IPS-NIHi11 (cell line): ENCODE measurements at regions not wholly inside any gene's neighbourhood (a gene's known extent, or its start where the extent isn't known, plus 50 kb on each side); places are given as distances from the start of the nearest gene placed in this dataset.
"Not testable (repeated sequence)": the region's sequence is repeated elsewhere in the genome, so short reads cannot be mapped to it uniquely, and the experiment has no call there.

Experiments used
- DNase-seq: peaks from one replicate; pipeline ENCODE4 v3.0.0; 2012; ENCODE audit warnings: mixed read lengths, low spot score

DNA sequence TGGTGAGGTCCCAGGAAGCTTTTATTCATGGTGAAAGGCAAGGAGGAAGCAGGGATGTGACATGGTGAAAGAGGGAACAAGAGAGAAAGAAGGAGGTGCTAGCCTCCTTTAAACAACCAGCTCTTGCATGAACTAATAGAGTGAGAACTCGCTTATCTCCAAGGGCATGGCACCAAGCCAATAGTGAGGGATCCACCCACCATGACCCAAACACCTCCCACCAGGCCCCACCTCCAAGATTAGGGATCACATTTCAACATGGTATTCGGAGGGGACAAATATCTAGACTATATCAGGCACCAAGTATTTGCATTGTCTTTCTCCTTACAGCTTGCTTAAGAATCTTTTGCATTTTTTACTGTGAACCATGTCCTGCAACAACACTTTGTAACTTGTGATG is 91.9 kb upstream of the DHRS4 start:
- DNase-seq: no peak

DNA sequence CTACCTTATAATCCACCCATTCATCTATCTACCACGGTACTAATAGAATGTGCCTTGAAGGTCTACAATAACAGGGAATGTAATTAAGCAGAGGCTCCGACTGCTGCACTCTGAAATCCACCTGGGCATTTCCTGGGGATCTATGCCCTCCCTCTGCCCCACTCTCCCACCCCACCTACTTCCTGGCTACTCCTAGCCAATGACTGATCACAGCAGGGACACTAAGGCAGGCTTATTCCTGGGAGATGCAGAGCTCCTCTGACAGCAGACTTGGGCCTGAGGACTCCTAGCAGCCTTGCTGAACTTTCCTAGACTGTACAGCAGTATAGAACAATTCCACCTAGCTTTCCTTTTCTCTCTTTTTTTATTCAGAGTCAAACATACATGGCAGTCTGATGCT is 91.1 kb upstream of the DHRS4 start:
- no peak for DNase-seq

- no peak for DNase-seq
These were observed 89.7 kb upstream of the DHRS4 start for GRCh38 chr14:23863836-23864235.

DNA sequence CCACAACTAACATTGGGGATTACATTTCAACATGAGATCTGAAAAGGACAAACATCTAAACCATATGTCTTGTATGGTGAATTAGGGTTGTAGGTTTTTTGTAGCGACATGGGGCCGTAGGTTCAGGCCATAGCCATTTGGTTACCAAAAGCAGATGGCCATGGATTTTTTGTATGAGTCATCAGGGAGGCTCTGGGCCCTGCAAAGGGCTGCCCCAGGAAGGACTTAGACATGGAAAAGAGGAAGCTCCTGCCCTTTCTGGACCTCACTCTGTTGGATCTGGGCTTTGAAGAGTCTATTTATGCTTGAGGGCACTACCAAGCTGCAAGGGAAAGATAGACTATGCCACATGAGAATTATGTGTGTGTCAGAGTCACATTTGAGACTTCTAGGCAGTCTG is 89.3 kb upstream of the DHRS4 start:
- DNase-seq: no peak

- no peak for DNase-seq
These were observed 88.7 kb upstream of the DHRS4 start for GRCh38 chr14:23864861-23865260.

- no peak for DNase-seq
These were observed 88.1 kb upstream of the DHRS4 start for GRCh38 chr14:23865502-23865901.

DNA sequence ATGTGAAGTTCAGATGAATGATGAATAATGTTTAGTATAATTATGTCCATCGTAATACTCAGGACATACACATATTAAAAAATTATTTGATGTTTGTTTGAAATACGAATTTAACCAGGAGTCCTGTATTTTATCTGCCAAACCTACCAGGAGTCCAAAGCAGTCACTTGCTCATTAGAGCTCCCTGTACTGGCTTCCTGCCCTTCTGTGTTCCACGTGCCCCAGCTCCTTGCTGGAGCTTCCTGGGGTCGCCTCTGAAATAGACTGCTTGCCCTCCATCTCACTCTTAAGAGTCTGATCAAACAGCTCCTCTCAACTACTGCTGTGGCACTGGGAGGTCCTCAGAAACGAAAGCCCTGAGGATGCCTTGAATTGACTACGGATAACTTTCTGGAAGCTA is 87.3 kb upstream of the DHRS4 start:
- DNase-seq: no peak

DNA sequence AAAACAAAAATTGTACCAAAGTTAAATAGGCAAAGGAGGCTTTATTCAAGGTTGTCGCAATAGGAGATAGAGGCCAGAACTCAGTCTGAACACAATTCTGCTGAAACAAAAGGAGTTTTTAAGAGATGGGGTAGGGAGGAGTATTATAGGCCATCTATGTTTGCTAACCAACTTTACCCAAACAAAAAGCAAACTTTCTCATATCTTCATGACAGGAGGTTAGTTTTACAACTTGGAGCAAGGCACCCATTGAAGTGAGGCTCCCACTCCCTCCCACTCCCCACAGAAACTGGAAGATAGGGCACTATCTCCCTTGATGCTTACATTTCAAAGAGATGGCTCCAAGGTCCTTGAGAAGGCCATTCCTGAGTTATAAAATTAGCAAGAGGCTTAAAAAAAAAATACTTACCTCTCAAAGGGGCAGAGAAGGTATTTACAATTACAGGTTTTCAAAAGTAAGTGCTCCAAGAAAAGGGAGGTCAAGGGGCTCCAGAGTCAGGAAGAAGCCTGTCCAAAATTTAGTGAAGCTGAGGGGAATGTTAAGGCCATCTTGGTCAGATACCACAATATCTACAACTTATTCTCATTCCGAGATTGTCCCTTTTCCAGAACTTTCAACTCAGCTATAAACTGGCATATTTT is 84.4 kb upstream of the DHRS4 start:
- DNase-seq: no peak

GRCh38 chr14:23876160-23876750 is 77.3 kb upstream of the DHRS4 start:
- no peak for DNase-seq

- DNase-seq: no peak
These were observed 76.5 kb upstream of the DHRS4 start for GRCh38 chr14:23877111-23877510.

- no peak for DNase-seq
These were observed 75.9 kb upstream of the DHRS4 start for GRCh38 chr14:23877538-23878180.

DNA sequence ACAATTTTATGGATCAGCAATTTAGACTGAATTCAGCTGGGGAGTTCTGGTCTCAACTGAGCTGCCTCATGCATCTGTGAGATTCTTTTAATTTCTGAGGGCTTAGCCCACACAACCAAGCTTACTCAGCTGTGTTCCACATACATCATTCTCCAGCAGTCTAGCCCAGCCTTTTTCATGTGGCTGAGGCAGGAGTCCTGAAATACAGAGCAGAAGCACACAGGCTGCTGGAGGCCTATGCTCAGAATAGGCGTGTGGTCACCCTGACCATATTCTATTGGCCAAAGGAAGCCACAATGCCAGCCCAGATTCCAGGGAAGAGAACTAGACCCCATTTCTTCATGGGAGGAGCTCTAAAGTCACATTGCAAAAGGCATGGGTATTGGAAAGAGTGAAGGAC is 72.3 kb upstream of the DHRS4 start:
- no peak for DNase-seq

- no peak for DNase-seq
These were observed 69.7 kb upstream of the DHRS4 start for GRCh38 chr14:23883684-23884540.

- no peak for DNase-seq
These were observed 69.0 kb upstream of the DHRS4 start for GRCh38 chr14:23884541-23884904.

GRCh38 chr14:23887536-23887935 is 66.0 kb upstream of the DHRS4 start:
- DNase-seq: no peak

- not testable (repeated sequence) for DNase-seq
These were observed 61.9 kb upstream of the DHRS4 start for GRCh38 chr14:23891717-23892116.

- DNase-seq: not testable (repeated sequence)
These were observed 61.3 kb upstream of the DHRS4 start for GRCh38 chr14:23892289-23892688.

DNA sequence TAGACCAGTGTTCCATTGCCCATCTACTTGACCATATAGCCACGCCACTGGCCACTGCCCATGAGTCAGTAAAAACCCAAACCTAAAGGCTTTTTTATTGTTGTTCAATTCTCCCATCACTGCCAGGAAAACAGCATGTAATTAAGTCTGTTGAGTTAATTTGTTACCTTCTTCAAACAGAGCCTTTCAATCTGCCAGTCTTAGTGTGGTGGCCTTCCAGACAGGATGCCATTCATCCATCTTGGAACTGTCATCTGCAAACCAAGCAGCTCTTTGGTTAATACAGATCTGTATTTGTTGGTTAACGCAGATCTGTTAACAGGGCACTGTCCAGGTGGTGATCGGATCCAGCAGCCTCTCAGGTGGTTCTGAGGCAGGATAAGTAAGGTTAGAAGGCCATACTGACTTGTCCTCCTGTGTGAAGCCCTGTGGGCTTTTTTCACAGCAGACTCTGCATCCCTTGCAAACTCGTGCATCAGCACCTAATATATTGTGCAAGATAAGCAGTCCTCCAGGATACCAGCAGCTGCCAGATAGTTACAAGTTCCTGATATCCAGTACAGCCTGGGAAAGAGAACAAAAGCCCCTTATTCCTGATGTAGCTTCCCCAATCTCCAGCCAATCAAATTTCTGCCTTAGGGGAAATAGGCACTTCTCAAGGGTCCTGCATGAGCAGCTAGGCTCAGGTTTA is 59.1 kb upstream of the DHRS4 start:
- no peak for DNase-seq

DNA sequence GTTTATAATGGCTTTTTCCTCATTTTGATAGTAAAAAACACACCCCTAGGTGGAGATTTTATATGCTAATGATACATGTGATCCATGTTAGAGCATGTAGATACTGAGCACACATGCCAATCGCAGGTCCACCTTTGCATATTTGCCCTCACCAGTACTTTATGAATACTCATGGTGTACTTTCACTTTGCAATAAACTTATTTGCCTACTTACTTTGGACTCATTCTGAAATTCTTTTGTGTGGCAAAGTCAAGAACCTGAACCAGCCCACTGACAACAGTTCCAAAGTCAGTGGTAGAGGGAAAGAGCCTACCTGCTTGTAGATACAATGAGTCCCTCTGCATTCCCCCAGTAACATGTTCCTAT is 58.5 kb upstream of the DHRS4 start:
- no peak for DNase-seq

DNA sequence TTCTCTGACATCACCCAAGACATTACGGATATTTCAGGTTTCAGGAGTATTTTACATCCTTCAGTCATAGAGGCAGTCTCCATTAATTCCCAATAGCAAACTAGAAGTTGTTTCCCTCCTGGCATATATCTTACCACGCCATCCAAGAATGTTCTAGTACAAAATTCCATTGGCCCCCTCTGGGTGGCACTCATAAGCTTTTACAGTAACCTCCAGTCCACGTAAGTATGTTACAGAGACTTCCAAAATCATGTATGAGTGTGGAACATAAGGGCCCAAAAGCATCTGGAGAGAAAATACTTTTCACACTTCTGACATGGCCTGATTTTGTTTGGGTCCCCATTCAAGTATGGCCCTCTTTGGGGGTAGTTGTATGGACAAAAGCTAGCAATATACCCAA is 58.1 kb upstream of the DHRS4 start:
- no peak for DNase-seq

DNA sequence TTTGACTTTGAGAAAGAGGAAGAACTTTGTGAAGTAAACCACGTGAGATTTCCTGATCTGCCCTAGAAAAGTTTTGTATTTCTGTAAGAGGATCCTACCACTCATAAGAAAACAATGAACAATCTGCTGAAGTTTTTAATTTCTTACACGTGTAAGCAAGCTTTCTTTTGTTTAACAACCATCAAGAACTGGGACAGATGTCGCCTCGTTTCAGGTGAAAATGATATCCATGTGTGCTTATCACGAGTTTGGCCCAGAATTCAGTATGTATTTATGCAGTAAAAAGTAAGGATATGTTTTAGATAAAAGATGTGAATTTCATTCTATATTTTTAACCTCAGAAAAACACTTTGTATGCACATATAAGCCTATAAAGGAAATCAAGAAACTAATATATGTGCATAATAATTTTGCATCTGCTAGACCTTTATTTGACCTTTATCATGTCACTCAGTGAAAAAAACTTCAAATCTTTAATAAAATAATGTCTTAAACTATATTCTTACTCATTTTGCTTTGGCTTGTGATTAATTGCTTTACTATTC is 56.9 kb upstream of the DHRS4 start:
- no peak for DNase-seq

GRCh38 chr14:23897291-23897690 is 56.3 kb upstream of the DHRS4 start:
- not testable (repeated sequence) for DNase-seq
